K562 (cell line): ENCODE measurements at regions not wholly inside any gene's neighbourhood (a gene's known extent, or its start where the extent isn't known, plus 50 kb on each side); places are given as distances from the start of the nearest gene placed in this dataset.

Experiments
- ATAC-seq: fragments of 200-7000 bp; cut with Tn5 transposase; 3 replicates; pipeline ENCODE4 v1.9.1; 2020; ENCODE audit warnings: moderate library complexity
- BruUV-seq: library from RNA; stranded (reverse); fragments of 400-500 nt; replicated peaks from 2 replicates; lab custom pipeline; 2021; lab: Mats Ljungman, UMichigan
- CTCF ChIA-PET: fragments of 300-600 bp; formaldehyde crosslinking; extraction: SDS; loops from one replicate; lab custom pipeline; 2021; ENCODE audit warnings: low intra/inter-chr PET ratio; lab: Yijun Ruan, JAX
- POLR2A ChIA-PET: fragments of 300-600, 350-650 bp; sonication (Branson Sonifier 250); formaldehyde crosslinking; extraction: SDS; loops from one replicate; lab custom pipeline; 2021; ENCODE audit warnings: antibody characterized with exemption, inconsistent platforms; lab: Yijun Ruan, JAX
- DNase-seq, 4 experiments: peaks; one replicate each; pipeline versions ENCODE4 v3.0.0 to v3.0.0-alpha.2; 2011 to 2018; ENCODE audit warnings: low spot score in 3 of 4, mixed read lengths in 3 of 4; ENCODE audit errors: extremely low read depth in 1 of 4
- FAIRE-seq: peaks from 2 replicates; lab custom pipeline; 2011; peaks lifted over from hg19 to GRCh38; lab: Jason Lieb, UNC
- H2AFZ ChIP-seq: 2 replicates; pipeline ENCODE4 v1.6.0; 2011; ENCODE audit warnings: low read depth, low read length, control low read depth, inconsistent platforms
- H3K27ac ChIP-seq: fragments of 200-600 bp; 3 replicates; pipeline ENCODE4 v1.8.0; 2011; ENCODE audit warnings: low read depth, mild to moderate bottlenecking, control low read depth, inconsistent platforms, low read length, moderate library complexity, mixed read lengths; ENCODE audit errors: extremely low read depth
- H3K27me3 ChIP-seq, 2 experiments: fragments of 300-600 bp in 1 of 2; 2 replicates in 1 of 2; 3 replicates in 1 of 2; pipeline versions ENCODE4 v1.6.0 to v1.8.0; 2011; ENCODE audit warnings: inconsistent platforms in 2 of 2, low read length in 2 of 2, mild to moderate bottlenecking in 1 of 2, mixed read lengths in 1 of 2, moderate library complexity in 1 of 2; ENCODE audit not compliant: control insufficient read depth in 2 of 2, insufficient read depth in 2 of 2
- H3K36me3 ChIP-seq: fragments of 300-600 bp; 3 replicates; pipeline ENCODE4 v1.8.0; 2011; ENCODE audit warnings: mild to moderate bottlenecking, low read length, inconsistent platforms; ENCODE audit not compliant: control insufficient read depth, insufficient read depth
- H3K4me1 ChIP-seq, 2 experiments: fragments of 200-600 bp in 1 of 2; replicated peaks in 1 of 2; 2 replicates in 1 of 2; 3 replicates in 1 of 2; pipeline versions ENCODE4 v1.5.1 to v1.8.0; 2011; ENCODE audit warnings: inconsistent platforms in 2 of 2, low read length in 2 of 2, mild to moderate bottlenecking in 1 of 2, mixed read lengths in 1 of 2, moderate library complexity in 1 of 2; ENCODE audit not compliant: control insufficient read depth in 2 of 2, insufficient read depth in 2 of 2
- H3K4me2 ChIP-seq: 2 replicates; pipeline ENCODE4 v1.6.1; 2011; ENCODE audit warnings: low read length, control low read depth, inconsistent platforms, mixed read lengths; ENCODE audit not compliant: insufficient read depth
- H3K4me3 ChIP-seq: fragments of 200-600 bp; sonication (generic), shearing (Covaris generic); 2 replicates; pipeline ENCODE4 v1.5.1; 2016; ENCODE audit warnings: control low read depth, inconsistent platforms
- H3K79me2 ChIP-seq: fragments of 200-600 bp; 3 replicates; pipeline ENCODE4 v1.8.0; 2011; ENCODE audit warnings: low read length, inconsistent platforms; ENCODE audit not compliant: control insufficient read depth, insufficient read depth
- H3K9ac ChIP-seq, 2 experiments: 2 replicates each; pipeline versions ENCODE4 v1.6.0 to v1.6.1; 2011; ENCODE audit warnings: low read depth in 2 of 2, low read length in 2 of 2, control low read depth in 1 of 2, inconsistent platforms in 1 of 2, mild to moderate bottlenecking in 1 of 2, mixed read lengths in 1 of 2; ENCODE audit not compliant: insufficient read depth in 1 of 2
- H3K9me1 ChIP-seq: one replicate; pipeline ENCODE4 v1.6.0; 2011; ENCODE audit warnings: inconsistent platforms, mild to moderate bottlenecking, low read length, moderate library complexity; ENCODE audit not compliant: control insufficient read depth, insufficient read depth
- H3K9me3 ChIP-seq: replicated peaks from 2 replicates; pipeline ENCODE4 v1.5.1; 2011; ENCODE audit warnings: low read depth, low read length, inconsistent platforms; ENCODE audit not compliant: control insufficient read depth, insufficient read depth
- H4K20me1 ChIP-seq: replicated peaks from 2 replicates; pipeline ENCODE4 v1.6.1; 2011; ENCODE audit warnings: low read length, inconsistent platforms, mixed read lengths; ENCODE audit not compliant: control insufficient read depth, insufficient read depth
- ATF1 ChIP-seq, 2 experiments: fragments of 450-650 bp in 1 of 2; IDR thresholded peaks; 2 replicates each; pipeline ENCODE4 v1.6.1; 2016; ENCODE audit warnings: missing compliant biosample characterization in 1 of 2, missing genetic modification characterization in 1 of 2
- CHCHD3 ChIP-seq: fragments of 250-450 bp; sonication (Bioruptor Pico); IDR thresholded peaks from 2 replicates; pipeline ENCODE4 v2.1.2; 2022; ENCODE audit warnings: mild to moderate bottlenecking
- CHD4 ChIP-seq: fragments of 200-600 bp; sonication (generic); IDR thresholded peaks from 3 replicates; pipeline ENCODE4 v1.6.1; 2012; ENCODE audit warnings: low read depth, mild to moderate bottlenecking, mixed read lengths, low read length, inconsistent platforms; ENCODE audit not compliant: insufficient read depth, insufficient replicate concordance, poor library complexity, severe bottlenecking
- DMBX1 ChIP-seq: fragments of 250-450 bp; sonication (Bioruptor Pico); IDR thresholded peaks from 2 replicates; pipeline ENCODE4 v1.8.0; 2022; ENCODE audit warnings: inconsistent platforms, mild to moderate bottlenecking, moderate library complexity, borderline replicate concordance
- KAT7 ChIP-seq: sonication (generic); formaldehyde crosslinking; IDR thresholded peaks from 2 replicates; pipeline ENCODE4 v1.8.0; 2022; ENCODE audit warnings: missing genetic modification reagents, mild to moderate bottlenecking, borderline replicate concordance
- MAFK ChIP-seq: IDR thresholded peaks from 2 replicates; pipeline ENCODE4 v1.6.1; 2011; ENCODE audit warnings: low read length, improper control_type of control experiment
- MCM5 ChIP-seq: fragments of 450-650 bp; IDR thresholded peaks from 2 replicates; pipeline ENCODE4 v1.6.1; 2016; ENCODE audit warnings: low read depth
- NRF1 ChIP-seq, 2 experiments: fragments of 450-650 bp; IDR thresholded peaks in 1 of 2; conservative IDR thresholded peaks in 1 of 2; 2 replicates each; pipeline ENCODE4 v1.6.1; 2014; ENCODE audit warnings: mild to moderate bottlenecking in 2 of 2
- PHF8 ChIP-seq: fragments of 200-600 bp; sonication (generic); IDR thresholded peaks from 2 replicates; pipeline ENCODE4 v1.6.1; 2012; ENCODE audit warnings: mixed run types, mild to moderate bottlenecking, inconsistent platforms, low read length, moderate library complexity, borderline replicate concordance
- ZNF583 ChIP-seq: fragments of 250-450 bp; sonication (Bioruptor Pico); IDR thresholded peaks from 2 replicates; pipeline ENCODE4 v1.4.0; 2020
- WGBS: fragments of 100-300 bp; shearing (Covaris generic); methylation state at CpG from one replicate; pipeline ENCODE4 v1.1.6; 2016; ENCODE audit warnings: low coverage, mixed read lengths; ENCODE audit not compliant: insufficient coverage; ENCODE audit errors: missing lambda C conversion rate; 5-methylcytosine and 5-hydroxymethylcytosine counted together
- in situ Hi-C: fragments of 300-500 bp; cut with MboI; formaldehyde crosslinking; loops from 4 replicates; pipeline ENCODE4 v1.15.0; 2018; ENCODE audit warnings: inconsistent platforms, mixed read lengths
- intact Hi-C: fragments of 100-400 bp; cut with micrococcal nuclease; formaldehyde crosslinking; loops from 2 replicates; pipeline ENCODE4 v1.14.2; 2022
- TF ChIP-seq, protein P1 (sequence below): IDR thresholded peaks from 3 replicates; pipeline ENCODE4 v1.6.1; 2011; ENCODE audit warnings: borderline replicate concordance, mild to moderate bottlenecking, moderate library complexity; ENCODE audit not compliant: insufficient read length; ENCODE audit errors: extremely low read depth
- TF ChIP-seq, protein P2 (sequence below): fragments of 450-650 bp; IDR thresholded peaks from 2 replicates; pipeline ENCODE4 v1.6.1; 2017; ENCODE audit warnings: mild to moderate bottlenecking, moderate library complexity
- TF ChIP-seq, protein P3 (sequence below): sonication (generic); formaldehyde crosslinking; IDR thresholded peaks from 2 replicates; pipeline ENCODE4 v1.8.1; 2023; ENCODE audit warnings: mild to moderate bottlenecking, missing genetic modification reagents

DNA sequence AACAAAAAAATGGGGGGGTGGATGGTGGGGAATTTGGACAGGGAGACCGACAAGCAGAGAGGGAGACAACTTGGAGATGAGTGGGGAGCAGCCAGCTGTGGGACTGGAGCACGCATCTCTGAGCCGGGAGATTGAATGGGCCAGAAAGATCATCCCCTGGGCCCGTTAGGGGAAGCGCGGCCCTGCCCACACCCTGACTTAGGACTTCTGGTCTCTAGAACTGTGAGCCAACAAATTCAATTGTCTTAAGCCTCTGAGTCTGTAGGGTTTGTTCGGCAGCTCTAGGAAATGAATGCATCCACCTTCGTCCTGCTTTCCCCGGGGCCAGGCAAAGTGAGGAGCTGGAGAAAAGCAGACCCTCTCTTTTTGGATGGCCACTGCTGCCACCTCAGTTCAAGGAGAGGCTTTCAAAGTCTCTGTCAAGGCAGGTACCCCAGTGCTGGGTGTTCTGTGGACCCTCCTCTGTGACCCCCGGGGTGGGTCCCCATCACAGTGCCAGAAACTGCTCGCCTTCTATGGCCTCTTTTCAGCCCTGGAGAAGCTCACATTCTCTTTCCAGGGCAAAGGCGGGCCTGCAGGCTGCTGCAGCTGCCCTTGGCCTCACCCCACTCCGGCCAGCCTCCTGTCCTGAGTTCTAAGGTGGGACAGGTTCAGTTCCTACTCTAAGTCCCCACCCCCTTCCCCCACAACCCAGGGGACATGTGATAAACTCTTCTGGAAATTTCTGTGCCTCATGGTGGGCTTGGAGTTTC is 423.2 kb downstream of the RPS24 start:
- no TSS peak for BruUV-seq
- DNase-seq: no peak
- in situ Hi-C loops: no loop called here
- no peak for ATAC-seq
- no peak overlapping the region for H2AFZ ChIP-seq
- H3K36me3 ChIP-seq: no peaks in the 10 kb centered on the region
- no peak for TF ChIP-seq PHF8
- TF ChIP-seq CHCHD3 (CRISPR knock-in tag): no peak
- TF ChIP-seq ZNF583 (CRISPR knock-in tag): no peak
- no peak for TF ChIP-seq DMBX1
- TF ChIP-seq, protein P1, sequence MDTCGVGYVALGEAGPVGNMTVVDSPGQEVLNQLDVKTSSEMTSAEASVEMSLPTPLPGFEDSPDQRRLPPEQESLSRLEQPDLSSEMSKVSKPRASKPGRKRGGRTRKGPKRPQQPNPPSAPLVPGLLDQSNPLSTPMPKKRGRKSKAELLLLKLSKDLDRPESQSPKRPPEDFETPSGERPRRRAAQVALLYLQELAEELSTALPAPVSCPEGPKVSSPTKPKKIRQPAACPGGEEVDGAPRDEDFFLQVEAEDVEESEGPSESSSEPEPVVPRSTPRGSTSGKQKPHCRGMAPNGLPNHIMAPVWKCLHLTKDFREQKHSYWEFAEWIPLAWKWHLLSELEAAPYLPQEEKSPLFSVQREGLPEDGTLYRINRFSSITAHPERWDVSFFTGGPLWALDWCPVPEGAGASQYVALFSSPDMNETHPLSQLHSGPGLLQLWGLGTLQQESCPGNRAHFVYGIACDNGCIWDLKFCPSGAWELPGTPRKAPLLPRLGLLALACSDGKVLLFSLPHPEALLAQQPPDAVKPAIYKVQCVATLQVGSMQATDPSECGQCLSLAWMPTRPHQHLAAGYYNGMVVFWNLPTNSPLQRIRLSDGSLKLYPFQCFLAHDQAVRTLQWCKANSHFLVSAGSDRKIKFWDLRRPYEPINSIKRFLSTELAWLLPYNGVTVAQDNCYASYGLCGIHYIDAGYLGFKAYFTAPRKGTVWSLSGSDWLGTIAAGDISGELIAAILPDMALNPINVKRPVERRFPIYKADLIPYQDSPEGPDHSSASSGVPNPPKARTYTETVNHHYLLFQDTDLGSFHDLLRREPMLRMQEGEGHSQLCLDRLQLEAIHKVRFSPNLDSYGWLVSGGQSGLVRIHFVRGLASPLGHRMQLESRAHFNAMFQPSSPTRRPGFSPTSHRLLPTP: no peak
- TF ChIP-seq, protein P2, sequence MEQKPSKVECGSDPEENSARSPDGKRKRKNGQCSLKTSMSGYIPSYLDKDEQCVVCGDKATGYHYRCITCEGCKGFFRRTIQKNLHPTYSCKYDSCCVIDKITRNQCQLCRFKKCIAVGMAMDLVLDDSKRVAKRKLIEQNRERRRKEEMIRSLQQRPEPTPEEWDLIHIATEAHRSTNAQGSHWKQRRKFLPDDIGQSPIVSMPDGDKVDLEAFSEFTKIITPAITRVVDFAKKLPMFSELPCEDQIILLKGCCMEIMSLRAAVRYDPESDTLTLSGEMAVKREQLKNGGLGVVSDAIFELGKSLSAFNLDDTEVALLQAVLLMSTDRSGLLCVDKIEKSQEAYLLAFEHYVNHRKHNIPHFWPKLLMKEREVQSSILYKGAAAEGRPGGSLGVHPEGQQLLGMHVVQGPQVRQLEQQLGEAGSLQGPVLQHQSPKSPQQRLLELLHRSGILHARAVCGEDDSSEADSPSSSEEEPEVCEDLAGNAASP: no peak
- no peak for TF ChIP-seq NRF1 (conservative IDR thresholded peaks at IDR 0.05 in 1 of 2, IDR thresholded peaks at IDR 0.05 in 1 of 2)
- TF ChIP-seq KAT7: no peak
- TF ChIP-seq MCM5: no peak
- TF ChIP-seq MAFK: no peak
- no peak for TF ChIP-seq ATF1 (CRISPR knock-in tag; IDR thresholded peaks at IDR 0.05)
- TF ChIP-seq ATF1 (tag; IDR thresholded peaks at IDR 0.05): no peak
- no peak for TF ChIP-seq CHD4
- TF ChIP-seq, protein P3, sequence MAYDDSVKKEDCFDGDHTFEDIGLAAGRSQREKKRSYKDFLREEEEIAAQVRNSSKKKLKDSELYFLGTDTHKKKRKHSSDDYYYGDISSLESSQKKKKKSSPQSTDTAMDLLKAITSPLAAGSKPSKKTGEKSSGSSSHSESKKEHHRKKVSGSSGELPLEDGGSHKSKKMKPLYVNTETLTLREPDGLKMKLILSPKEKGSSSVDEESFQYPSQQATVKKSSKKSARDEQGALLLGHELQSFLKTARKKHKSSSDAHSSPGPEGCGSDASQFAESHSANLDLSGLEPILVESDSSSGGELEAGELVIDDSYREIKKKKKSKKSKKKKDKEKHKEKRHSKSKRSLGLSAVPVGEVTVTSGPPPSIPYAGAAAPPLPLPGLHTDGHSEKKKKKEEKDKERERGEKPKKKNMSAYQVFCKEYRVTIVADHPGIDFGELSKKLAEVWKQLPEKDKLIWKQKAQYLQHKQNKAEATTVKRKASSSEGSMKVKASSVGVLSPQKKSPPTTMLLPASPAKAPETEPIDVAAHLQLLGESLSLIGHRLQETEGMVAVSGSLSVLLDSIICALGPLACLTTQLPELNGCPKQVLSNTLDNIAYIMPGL (CRISPR knock-in tag): no peak
- CTCF ChIA-PET: no interaction called here
- intact Hi-C loops: no loop called here
- peaks cover 0 to 20% of the 10 kb centered on the region in 2 experiments; a peak in 4 of 5 replicates for H3K4me1 ChIP-seq
- peaks cover 9% of the 10 kb centered on the region; the same call in 1 of the 2 replicates for H4K20me1 ChIP-seq
- H3K9ac ChIP-seq: no peak overlapping the region
- H3K27me3 ChIP-seq: peaks cover 11 to 50% of the 10 kb centered on the region in 2 experiments
- no peak overlapping the region for H3K4me2 ChIP-seq
- no peaks in the 10 kb centered on the region for H3K9me3 ChIP-seq
- H3K27ac ChIP-seq: no peak overlapping the region
- no peaks in the 10 kb centered on the region for H3K9me1 ChIP-seq
- H3K79me2 ChIP-seq: no peaks in the 10 kb centered on the region
- WGBS: 0% methylated on average over 13 of the region's 13 CpGs
- POLR2A ChIA-PET: no interaction called here
- no peak overlapping the region for H3K4me3 ChIP-seq
- FAIRE-seq: no peak
